KOPT-K1 (cell line): ENCODE measurements at regions not wholly inside any gene's neighbourhood (a gene's known extent, or its start where the extent isn't known, plus 50 kb on each side); places are given as distances from the start of the nearest gene placed in this dataset.
"Not testable (repeated sequence)": the region's sequence is repeated elsewhere in the genome, so short reads cannot be mapped to it uniquely, and the experiment has no call there.

Experiments used
- H3K27ac ChIP-seq: fragments of 200-600 bp; sonication (generic); 2 replicates; pipeline ENCODE4 v1.5.1; 2016; ENCODE audit warnings: antibody characterized with exemption, mild to moderate bottlenecking, low read depth, low read length; ENCODE audit not compliant: poor library complexity, severe bottlenecking
- H3K36me3 ChIP-seq: fragments of 200-600 bp; sonication (generic); 2 replicates; pipeline ENCODE4 v1.5.1; 2017; ENCODE audit warnings: antibody characterized with exemption, mild to moderate bottlenecking, low read length, moderate library complexity; ENCODE audit not compliant: insufficient read depth
- H3K9me3 ChIP-seq: fragments of 200-600 bp; sonication (generic); 2 replicates; pipeline ENCODE4 v1.5.1; 2017; ENCODE audit warnings: antibody characterized with exemption, low read length, mild to moderate bottlenecking; ENCODE audit not compliant: insufficient read depth, poor library complexity, severe bottlenecking

DNA sequence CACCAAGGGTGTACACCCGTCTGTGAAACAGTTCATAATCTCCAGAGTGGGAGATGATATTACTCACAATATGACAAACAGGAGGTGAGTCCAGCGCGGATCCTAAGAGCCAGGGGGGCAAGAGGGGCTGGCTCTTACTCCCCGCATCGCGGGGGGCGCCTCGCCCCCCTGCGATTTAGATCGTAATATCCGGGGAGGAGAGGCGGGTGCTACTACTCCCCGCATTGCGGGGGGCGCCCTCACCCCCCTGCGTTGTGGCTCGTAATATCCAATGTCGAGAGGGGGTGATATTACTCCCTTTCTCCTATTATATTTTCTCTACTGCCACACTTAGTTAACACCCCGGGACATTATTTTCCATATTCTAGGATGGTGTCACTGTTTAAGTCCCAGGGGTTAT lies 131.9 kb downstream of the ADRA2C start:
- Histone ChIP-seq H3K27ac (no peak overlapping the region), H3K36me3 (no peaks in the 10 kb centered on the region), H3K9me3 (no peaks in the 10 kb centered on the region)

DNA sequence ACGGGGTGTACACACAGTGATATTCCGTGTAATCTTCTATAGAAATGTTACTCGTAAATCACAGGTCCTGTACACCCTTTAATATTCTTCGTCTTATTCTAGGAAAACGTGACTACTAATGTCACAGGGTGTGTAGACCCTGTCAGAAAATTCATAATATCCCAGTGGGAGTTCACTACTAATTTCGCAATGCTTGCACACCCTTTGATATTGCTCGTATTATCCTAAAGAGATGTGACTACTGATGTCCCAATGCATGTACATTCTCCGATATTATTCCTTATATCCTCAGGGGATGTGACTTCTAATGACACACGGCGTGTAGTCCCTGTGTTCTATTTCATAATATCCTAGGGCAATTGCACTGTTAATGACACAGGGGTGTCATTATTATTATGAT lies 132.7 kb downstream of the ADRA2C start:
- H3K36me3 ChIP-seq, H3K27ac ChIP-seq, H3K9me3 ChIP-seq: not testable (repeated sequence)

DNA sequence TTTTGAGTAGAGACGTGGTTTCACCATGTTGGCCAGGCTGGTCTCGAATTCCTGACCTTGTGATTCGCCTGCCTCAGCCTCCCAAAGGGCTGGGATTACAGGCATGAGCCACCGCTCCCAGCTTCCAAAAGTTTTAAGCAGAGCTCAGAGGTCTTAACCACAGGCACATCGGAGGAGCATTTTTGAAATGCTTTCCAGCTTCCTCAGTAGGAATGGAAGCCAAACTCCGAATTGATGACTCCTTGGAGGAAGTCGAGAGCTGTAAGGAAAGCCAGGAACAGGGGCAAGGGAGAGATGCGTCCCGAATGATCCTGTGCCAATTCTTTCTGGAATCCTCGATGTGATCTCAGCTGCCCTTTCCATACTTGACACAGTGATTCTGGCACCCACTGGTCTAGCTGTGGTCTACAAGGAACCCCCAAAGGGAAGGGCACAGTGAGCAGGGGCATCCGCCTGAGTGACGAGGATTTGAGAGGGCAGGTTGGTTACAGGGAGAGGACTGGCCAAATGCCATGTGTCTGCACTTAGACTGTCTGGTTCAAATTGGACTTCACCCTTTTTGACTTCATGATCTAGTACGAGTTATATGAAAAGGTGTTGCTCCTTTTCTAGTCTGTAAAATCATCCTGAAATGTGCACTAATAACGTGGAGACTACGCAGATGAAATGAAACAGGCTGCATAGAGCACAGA lies 138.2 kb downstream of the ADRA2C start:
- not testable (repeated sequence) for H3K27ac ChIP-seq, H3K9me3 ChIP-seq, H3K36me3 ChIP-seq

DNA sequence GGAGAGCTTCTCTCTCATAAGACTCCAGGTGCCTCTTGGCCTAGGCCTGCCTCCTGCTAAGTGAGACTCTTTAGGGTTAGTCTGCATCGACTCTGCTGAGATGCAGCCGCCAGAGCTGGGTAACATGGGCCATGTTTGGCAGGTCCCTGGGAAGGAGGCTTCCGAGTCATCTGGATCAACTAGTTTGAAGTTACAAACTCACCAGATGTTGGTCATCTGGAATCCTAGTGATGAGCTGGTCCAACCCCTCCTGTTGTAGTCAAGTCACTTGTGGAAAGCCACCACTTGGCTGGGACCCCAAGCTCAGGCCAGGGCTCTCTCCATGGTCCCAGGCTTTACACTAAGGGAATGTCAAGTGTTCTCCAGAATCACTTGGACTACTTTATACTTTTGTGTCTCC lies 143.4 kb downstream of the ADRA2C start:
- not testable (repeated sequence) for H3K9me3 ChIP-seq, H3K36me3 ChIP-seq, H3K27ac ChIP-seq

DNA sequence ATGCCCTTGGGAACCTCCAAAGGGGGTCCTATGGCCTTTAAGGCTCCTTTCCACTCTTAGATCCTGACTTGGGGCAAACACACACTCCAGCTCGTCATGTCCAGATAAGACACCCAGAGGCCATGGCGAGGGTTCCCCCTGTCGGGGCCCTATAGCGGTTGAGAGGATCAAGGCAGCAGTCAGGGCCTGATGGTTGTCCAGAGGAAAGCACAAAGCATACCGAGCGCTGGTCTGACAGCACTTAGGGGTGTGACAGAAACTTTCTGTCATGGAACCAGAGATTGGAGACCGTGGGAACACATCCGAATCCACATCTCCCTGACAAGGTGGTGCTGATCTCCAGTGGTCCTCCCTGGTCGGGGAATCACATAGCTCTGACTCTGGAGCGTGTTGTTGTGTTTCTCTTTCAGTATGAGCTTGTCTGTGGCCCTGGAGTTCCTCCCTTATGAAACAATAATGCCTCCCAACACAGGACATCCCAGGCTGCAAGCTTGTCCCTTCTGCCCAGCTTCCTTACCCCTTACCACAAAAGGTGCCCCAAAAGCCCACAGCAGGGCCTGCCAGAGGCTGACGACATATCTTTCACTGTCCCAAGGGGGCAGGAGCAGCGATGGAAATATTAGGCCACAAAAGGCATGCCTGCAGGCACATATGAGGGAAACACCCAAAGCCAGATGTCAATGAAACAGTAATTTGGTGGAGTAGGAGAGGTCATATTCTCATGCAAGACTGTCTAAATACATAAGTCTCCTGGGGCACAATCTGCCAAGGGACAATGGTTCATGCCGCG lies 144.2 kb downstream of the ADRA2C start:
- H3K9me3 ChIP-seq, H3K36me3 ChIP-seq, H3K27ac ChIP-seq: not testable (repeated sequence)

DNA sequence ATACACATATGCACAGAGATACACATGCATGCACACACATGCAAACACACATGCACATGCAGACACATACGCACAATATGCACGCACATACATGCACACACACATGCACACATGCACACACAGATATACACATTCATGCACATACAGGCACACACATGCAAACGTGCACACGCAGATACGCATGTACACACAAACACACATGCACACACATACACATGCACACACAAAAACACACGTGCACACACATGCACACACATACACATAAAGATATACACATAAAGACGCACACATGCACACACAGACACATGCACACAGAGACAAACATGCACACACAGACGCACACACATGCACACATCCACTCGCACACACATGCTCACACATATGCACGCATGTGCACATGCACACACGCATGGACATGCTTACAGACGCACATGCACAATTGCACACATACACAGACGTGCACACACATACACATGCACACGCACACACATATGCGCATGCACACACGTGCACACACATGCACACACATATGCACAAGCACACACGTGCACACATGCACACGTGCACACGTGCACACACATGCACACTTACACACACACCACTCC lies 145.2 kb downstream of the ADRA2C start:
- peaks cover 5% of the 10 kb centered on the region for H3K9me3 ChIP-seq
- no peaks in the 10 kb centered on the region for H3K36me3 ChIP-seq
- no peak overlapping the region for H3K27ac ChIP-seq

DNA sequence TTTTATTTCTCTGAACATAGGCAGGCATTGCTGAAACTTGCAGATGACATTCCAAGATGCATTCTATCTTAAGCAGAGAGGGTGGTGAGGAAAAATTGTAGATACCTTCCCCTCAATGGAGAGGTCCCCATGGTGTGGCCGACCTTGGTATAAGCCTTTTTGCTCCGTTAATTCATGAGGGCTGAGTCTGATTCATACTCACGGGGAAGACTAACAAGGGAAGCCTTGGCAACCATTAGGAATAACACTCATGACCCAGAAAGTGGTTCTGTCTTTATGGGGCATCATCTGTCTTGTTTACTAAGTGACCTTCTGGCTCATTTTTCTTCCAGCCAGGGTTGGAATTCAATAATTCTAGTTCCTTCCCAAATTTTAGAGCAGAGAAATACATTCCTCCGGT lies 148.3 kb downstream of the ADRA2C start:
- H3K9me3 ChIP-seq, H3K27ac ChIP-seq, H3K36me3 ChIP-seq: not testable (repeated sequence)

DNA sequence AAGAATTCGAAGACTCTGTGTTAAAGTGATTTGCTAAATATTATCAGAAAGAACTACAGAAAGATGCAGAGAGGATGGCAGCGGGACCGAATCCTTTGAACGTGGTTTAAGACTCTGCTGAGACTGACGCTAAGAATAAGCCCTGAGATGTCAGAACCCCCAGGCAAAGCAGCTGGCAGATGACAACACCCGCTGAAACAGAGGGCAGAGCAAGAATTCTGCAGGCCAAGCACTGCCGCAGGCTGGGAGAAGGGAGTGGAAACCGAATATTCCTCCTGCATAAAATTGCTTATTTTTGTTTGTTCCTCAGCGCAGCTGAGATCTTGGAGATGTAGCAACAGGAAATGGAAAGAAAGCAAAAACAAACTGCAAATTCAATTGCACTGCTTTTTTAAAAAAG lies 153.3 kb downstream of the ADRA2C start:
- H3K27ac ChIP-seq, H3K36me3 ChIP-seq, H3K9me3 ChIP-seq: not testable (repeated sequence)

DNA sequence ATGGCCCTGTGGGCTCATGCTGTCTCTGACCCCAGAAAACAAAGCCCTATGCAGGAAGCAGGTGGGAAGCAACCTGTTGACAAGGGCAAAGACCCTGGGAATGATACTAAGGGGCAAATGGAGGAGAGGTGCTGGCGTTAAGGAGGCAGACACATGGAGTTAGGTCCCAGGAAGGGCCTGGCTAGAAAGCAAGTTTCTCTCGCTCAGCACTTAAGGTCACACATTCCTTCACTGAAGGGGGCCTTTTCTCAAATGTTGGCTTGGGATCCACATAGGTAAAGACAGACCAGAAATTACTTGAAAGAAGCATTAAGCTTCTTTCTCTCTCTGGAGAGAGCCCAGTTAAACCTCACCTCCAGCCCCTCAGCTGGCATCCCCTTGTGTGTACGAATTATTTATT lies 155.7 kb downstream of the ADRA2C start:
- H3K27ac ChIP-seq, H3K36me3 ChIP-seq, H3K9me3 ChIP-seq: not testable (repeated sequence)

DNA sequence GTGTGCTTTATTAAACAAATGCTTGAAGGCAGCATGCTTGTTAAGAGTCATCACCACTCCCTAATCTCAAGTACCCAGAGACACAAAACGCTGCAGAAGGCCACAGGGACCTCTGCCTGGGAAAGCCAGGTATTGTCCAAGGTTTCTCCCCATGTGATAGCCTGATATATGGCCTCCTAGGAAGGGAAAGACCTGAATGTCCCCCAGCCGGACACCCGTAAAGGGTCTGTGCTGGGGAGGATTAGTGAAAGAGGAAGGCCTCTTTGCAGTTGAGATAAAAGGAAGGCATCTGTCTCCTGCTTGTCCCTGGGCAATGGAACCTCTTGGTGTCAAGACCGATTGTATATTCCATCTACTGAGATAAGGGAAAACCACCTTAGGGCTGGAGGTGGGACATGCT lies 159.7 kb downstream of the ADRA2C start:
- not testable (repeated sequence) for H3K27ac ChIP-seq, H3K9me3 ChIP-seq, H3K36me3 ChIP-seq

DNA sequence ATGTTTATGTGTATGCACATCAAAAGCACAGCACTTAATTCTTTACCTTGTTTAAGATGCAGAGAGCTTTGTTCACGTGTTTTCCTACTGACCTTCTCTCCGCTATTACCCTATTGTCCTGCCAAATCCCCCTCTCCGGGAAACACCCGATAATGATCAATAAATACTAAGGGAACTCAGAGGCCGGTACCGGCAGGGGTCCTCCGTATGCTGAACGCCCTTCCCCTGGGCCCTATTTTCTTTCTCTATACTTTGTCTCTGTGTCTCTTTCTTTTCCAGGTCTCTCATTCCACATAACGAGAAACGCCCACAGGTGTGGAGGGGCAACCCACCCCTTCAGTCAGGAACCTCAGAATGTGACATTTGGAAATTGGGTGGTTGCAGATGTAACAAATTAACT lies 160.1 kb downstream of the ADRA2C start:
- not testable (repeated sequence) for H3K36me3 ChIP-seq, H3K9me3 ChIP-seq, H3K27ac ChIP-seq

DNA sequence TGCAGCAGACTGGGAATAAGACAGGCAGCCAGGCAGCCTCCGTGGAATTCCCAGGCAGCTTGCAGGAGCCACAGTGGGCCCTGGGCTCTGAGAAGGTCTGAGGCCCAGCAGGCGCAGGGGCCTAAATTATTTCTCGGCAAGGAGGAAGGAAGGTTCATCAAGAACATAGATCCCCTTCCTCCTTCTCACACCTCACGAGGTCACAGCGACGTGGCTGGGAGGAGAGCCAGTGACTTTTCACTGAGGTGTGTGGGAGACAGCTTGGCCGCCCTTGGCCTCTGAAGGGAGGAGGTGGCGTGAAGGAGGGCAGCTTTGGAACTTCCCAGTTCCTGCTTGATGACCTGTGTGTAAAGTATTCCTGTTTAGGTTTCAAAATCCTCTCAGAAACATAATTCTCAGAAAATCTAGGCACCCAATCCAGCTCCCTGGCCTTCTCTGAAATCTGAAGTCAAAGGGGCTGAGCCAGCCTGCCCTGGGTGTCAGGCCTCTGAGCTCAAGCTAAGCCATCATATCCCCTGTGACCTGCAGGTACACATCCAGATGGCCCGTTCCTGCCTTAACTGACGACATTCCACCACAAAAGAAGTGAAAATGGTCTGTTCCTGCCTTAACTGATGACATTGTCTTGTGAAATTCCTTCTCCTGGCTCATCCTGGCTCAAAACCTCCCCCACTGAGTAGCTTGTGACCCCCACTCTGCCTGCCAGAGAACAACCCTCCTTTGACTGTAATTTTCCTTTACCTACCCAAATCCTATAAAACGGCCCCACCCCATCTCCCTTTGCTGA lies 161.0 kb downstream of the ADRA2C start:
- H3K36me3 ChIP-seq, H3K9me3 ChIP-seq, H3K27ac ChIP-seq: not testable (repeated sequence)

DNA sequence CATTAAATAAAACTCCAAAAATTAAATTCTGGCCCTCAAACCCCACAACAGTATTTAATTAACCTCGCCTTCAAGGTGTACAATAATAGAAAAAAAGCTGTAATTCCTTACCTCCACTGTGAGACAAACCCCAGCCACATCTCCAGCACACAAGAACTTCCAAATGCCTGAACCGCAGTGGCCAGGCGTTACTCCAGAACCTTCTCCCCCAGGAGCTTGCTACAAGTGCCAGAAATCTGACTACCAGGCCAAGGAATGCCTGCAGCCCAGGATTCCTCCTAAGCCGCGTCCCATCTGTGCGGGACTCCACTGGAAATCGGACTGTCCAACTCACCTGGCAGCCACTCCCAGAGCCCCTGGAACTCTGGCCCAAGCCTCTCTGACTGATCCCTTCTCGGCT lies 163.2 kb downstream of the ADRA2C start:
- H3K36me3 ChIP-seq, H3K9me3 ChIP-seq, H3K27ac ChIP-seq: not testable (repeated sequence)

DNA sequence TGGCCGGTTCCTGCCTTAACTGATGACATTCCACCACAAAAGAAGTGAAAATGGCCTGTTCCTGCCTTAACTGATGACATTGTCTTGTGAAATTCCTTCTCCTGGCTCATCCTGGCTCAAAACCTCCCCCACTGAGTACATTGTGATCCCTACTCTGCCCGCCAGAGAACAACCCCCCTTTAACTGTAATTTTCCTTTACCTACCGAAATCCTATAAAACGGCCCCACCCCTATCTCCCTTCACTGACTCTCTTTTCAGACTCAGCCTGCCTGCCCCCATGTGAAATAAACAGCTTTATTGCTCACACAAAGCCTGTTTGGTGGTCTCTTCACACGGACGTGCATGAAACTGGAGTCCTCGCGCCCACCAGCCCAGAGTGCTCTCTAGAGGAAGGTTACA lies 166.5 kb downstream of the ADRA2C start:
- not testable (repeated sequence) for H3K36me3 ChIP-seq, H3K27ac ChIP-seq

DNA sequence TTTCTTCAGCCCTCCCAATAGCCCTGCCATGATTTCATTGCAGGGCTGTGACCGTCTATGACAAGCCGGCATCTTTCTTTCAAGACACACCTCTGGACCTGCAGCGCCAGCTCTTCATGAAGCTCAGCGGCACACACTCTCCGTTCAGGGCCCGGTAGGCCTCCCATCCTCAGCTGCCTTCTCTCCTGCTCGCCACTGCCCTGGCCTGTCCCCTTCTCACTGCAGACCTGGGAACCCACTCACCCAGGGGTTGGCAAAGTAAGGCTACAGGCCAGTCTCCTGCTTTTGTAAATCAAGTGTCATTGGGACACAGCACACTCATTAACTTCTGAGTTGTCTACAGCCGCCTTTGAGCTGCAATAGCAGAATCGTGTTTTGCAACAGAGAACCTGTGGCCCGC lies 169.2 kb downstream of the ADRA2C start:
- H3K27ac ChIP-seq, H3K9me3 ChIP-seq, H3K36me3 ChIP-seq: not testable (repeated sequence)

More for the DNA sequence above, 166.5 kb downstream of the ADRA2C start:
- not testable (repeated sequence) for H3K9me3 ChIP-seq
